SK-N-SH (cell line): ENCODE measurements at regions not wholly inside any gene's neighbourhood (a gene's known extent, or its start where the extent isn't known, plus 50 kb on each side); places are given as distances from the start of the nearest gene placed in this dataset.

Source experiments
- CTCF ChIA-PET: fragments of 300-600, 350-600 bp; formaldehyde crosslinking; extraction: SDS; loops from one replicate; lab custom pipeline; 2021; lab: Yijun Ruan, JAX
- POLR2A ChIA-PET: fragments of 350-600 bp; sonication (Branson Sonifier 250); formaldehyde crosslinking; extraction: SDS; loops from one replicate; lab custom pipeline; 2020; ENCODE audit warnings: antibody characterized with exemption, inconsistent platforms; lab: Yijun Ruan, JAX
- DNase-seq: peaks from one replicate; pipeline ENCODE4 v3.0.0; 2012
- H2AFZ ChIP-seq: fragments of 200-600 bp; sonication (generic); 2 replicates; pipeline ENCODE4 v1.8.1; 2016; ENCODE audit warnings: antibody characterized with exemption, mild to moderate bottlenecking, low read depth
- H3F3A ChIP-seq: fragments of 200-600 bp; sonication (generic); replicated peaks from 2 replicates; pipeline ENCODE3; 2016; ENCODE audit warnings: antibody characterized with exemption, mild to moderate bottlenecking; ENCODE audit not compliant: insufficient read depth
- H3K27ac ChIP-seq, 2 experiments: fragments of 200-500 bp in 1 of 2; fragments of 200-600 bp in 1 of 2; sonication (Bioruptor generic) in 1 of 2; sonication (generic), shearing (Covaris generic) in 1 of 2; 2 replicates each; pipeline versions ENCODE4 v1.5.1 to v1.6.1; 2014 to 2016; ENCODE audit warnings: low read depth in 2 of 2, inconsistent platforms in 1 of 2, low read length in 1 of 2, mild to moderate bottlenecking in 1 of 2, mixed read lengths in 1 of 2
- H3K27me3 ChIP-seq: fragments of 200-600 bp; sonication (generic), shearing (Covaris generic); 2 replicates; pipeline ENCODE4 v1.6.1; 2016; ENCODE audit warnings: mixed run types; ENCODE audit not compliant: insufficient read depth
- H3K36me3 ChIP-seq, 2 experiments: fragments of 200-500 bp in 1 of 2; fragments of 200-600 bp in 1 of 2; sonication (Bioruptor generic) in 1 of 2; sonication (generic) in 1 of 2; replicated peaks in 1 of 2; 2 replicates each; pipeline versions ENCODE3 to v1.5.1; 2014 to 2016; ENCODE audit warnings: low read length in 1 of 2, mild to moderate bottlenecking in 1 of 2; ENCODE audit not compliant: insufficient read depth in 2 of 2, control insufficient read depth in 1 of 2
- H3K4me1 ChIP-seq, 2 experiments: fragments of 200-500 bp in 1 of 2; fragments of 200-600 bp in 1 of 2; sonication (Bioruptor generic) in 1 of 2; sonication (generic), shearing (Covaris generic) in 1 of 2; 2 replicates each; pipeline versions ENCODE4 v1.5.1 to v1.6.1; 2014 to 2016; ENCODE audit warnings: low read depth in 1 of 2, low read length in 1 of 2, mixed run types in 1 of 2; ENCODE audit not compliant: insufficient read depth in 2 of 2, control insufficient read depth in 1 of 2
- H3K4me2 ChIP-seq: fragments of 200-600 bp; sonication (generic), shearing (Covaris generic); 2 replicates; pipeline ENCODE4 v1.6.1; 2017; ENCODE audit warnings: mixed run types
- H3K4me3 ChIP-seq, 2 experiments: fragments of 200-500 bp in 1 of 2; fragments of 200-600 bp in 1 of 2; sonication (Bioruptor generic) in 1 of 2; sonication (generic), shearing (Covaris generic) in 1 of 2; 2 replicates each; pipeline versions ENCODE4 v1.5.1 to v1.8.1; 2014 to 2016; ENCODE audit warnings: low read depth in 2 of 2, inconsistent platforms in 1 of 2, low read length in 1 of 2, mild to moderate bottlenecking in 1 of 2, mixed read lengths in 1 of 2, moderate library complexity in 1 of 2
- H3K79me2 ChIP-seq: fragments of 200-600 bp; sonication (generic); 2 replicates; pipeline ENCODE4 v1.8.1; 2017; ENCODE audit warnings: mild to moderate bottlenecking; ENCODE audit not compliant: insufficient read depth
- H3K9ac ChIP-seq: fragments of 200-600 bp; sonication (generic); 2 replicates; pipeline ENCODE4 v1.6.1; 2017; ENCODE audit warnings: mixed run types
- H3K9me2 ChIP-seq: fragments of 200-600 bp; sonication (generic); 2 replicates; pipeline ENCODE4 v1.6.1; 2017; ENCODE audit warnings: mixed run types
- H3K9me3 ChIP-seq: fragments of 200-600 bp; sonication (generic); 2 replicates; pipeline ENCODE4 v1.6.1; 2017; ENCODE audit warnings: mixed run types, mild to moderate bottlenecking, moderate library complexity
- H4K20me1 ChIP-seq: fragments of 200-600 bp; sonication (generic); 2 replicates; pipeline ENCODE4 v1.6.1; 2017; ENCODE audit warnings: mild to moderate bottlenecking, mixed run types; ENCODE audit not compliant: insufficient read depth
- CHD2 ChIP-seq: fragments of 150-350 bp; IDR thresholded peaks from 2 replicates; pipeline ENCODE4 v1.6.1; 2018; ENCODE audit warnings: low read length; ENCODE audit not compliant: partially characterized antibody
- ELF1 ChIP-seq: IDR thresholded peaks from 2 replicates; pipeline ENCODE4 v1.4.0; 2012
- FOXJ3 ChIP-seq: sonication (generic); formaldehyde crosslinking; IDR thresholded peaks from 2 replicates; pipeline ENCODE4 v1.5.1; 2020; ENCODE audit warnings: mild to moderate bottlenecking, missing genetic modification reagents
- FOXM1 ChIP-seq: IDR thresholded peaks from 2 replicates; pipeline ENCODE4 v1.4.0; 2012; ENCODE audit warnings: low read depth, mild to moderate bottlenecking
- GABPA ChIP-seq: IDR thresholded peaks from 2 replicates; pipeline ENCODE4 v1.4.0; 2012; ENCODE audit warnings: low read depth, mild to moderate bottlenecking
- GATA2 ChIP-seq: sonication (generic); formaldehyde crosslinking; IDR thresholded peaks from 2 replicates; pipeline ENCODE4 v1.5.0; 2020; ENCODE audit warnings: mild to moderate bottlenecking, missing genetic modification reagents
- JUND ChIP-seq: IDR thresholded peaks from 2 replicates; pipeline ENCODE4 v1.4.0; 2012
- MEF2A ChIP-seq: IDR thresholded peaks from 2 replicates; pipeline ENCODE4 v1.4.0; 2012; ENCODE audit warnings: low read depth, borderline replicate concordance
- MXI1 ChIP-seq: IDR thresholded peaks from 2 replicates; pipeline ENCODE4 v1.6.1; 2012; ENCODE audit warnings: mild to moderate bottlenecking, low read depth, low read length, improper control_type of control experiment
- NRF1 ChIP-seq: IDR thresholded peaks from 2 replicates; pipeline ENCODE4 v1.6.1; 2012; ENCODE audit warnings: low read depth, mild to moderate bottlenecking, low read length
- POLR2AphosphoS5 ChIP-seq: IDR thresholded peaks from 2 replicates; pipeline ENCODE4 v1.6.1; 2012; ENCODE audit warnings: low read depth, low read length
- RAD21 ChIP-seq: IDR thresholded peaks from 2 replicates; pipeline ENCODE4 v1.6.1; 2012; ENCODE audit warnings: mild to moderate bottlenecking, low read length
- RCOR1 ChIP-seq: fragments of 150-350 bp; IDR thresholded peaks from 2 replicates; pipeline ENCODE4 v1.6.1; 2017; ENCODE audit warnings: antibody characterized with exemption, low read length
- RFX5 ChIP-seq: IDR thresholded peaks from 2 replicates; pipeline ENCODE4 v1.6.1; 2012; ENCODE audit warnings: mild to moderate bottlenecking, improper control_type of control experiment, low read length
- RXRA ChIP-seq: IDR thresholded peaks from 2 replicates; pipeline ENCODE4 v1.4.0; 2012; ENCODE audit warnings: low read depth, mild to moderate bottlenecking, borderline replicate concordance
- SMC3 ChIP-seq: IDR thresholded peaks from 2 replicates; pipeline ENCODE4 v1.6.1; 2012; ENCODE audit warnings: low read depth, low read length, improper control_type of control experiment
- TAF1 ChIP-seq: IDR thresholded peaks from 2 replicates; pipeline ENCODE4 v1.6.1; 2012; ENCODE audit warnings: low read depth, mild to moderate bottlenecking, low read length, moderate library complexity, borderline replicate concordance
- USF2 ChIP-seq: fragments of 150-350 bp; IDR thresholded peaks from 2 replicates; pipeline ENCODE4 v1.6.1; 2017; ENCODE audit warnings: antibody characterized with exemption, low read length, low read depth, borderline replicate concordance
- WGBS: methylation state at CpG from one replicate; pipeline ENCODE4 v1.1.6; 2017; ENCODE audit warnings: low lambda C conversion rate; 5-methylcytosine and 5-hydroxymethylcytosine counted together
- TF ChIP-seq, protein P1 (sequence below): IDR thresholded peaks from 2 replicates; pipeline ENCODE4 v1.4.0; 2012; ENCODE audit warnings: low read depth
- TF ChIP-seq, protein P2 (sequence below): IDR thresholded peaks from 2 replicates; pipeline ENCODE4 v1.4.0; 2012; ENCODE audit warnings: low read depth, borderline replicate concordance
- TF ChIP-seq, protein P3 (sequence below): fragments of 200-600 bp; sonication (generic); IDR thresholded peaks from 2 replicates; pipeline ENCODE4 v1.6.1; 2017; ENCODE audit warnings: antibody characterized with exemption, mild to moderate bottlenecking, moderate library complexity
- TF ChIP-seq, protein P4 (sequence below): IDR thresholded peaks from 2 replicates; pipeline ENCODE4 v1.4.0; 2012; ENCODE audit warnings: low read depth, borderline replicate concordance

DNA sequence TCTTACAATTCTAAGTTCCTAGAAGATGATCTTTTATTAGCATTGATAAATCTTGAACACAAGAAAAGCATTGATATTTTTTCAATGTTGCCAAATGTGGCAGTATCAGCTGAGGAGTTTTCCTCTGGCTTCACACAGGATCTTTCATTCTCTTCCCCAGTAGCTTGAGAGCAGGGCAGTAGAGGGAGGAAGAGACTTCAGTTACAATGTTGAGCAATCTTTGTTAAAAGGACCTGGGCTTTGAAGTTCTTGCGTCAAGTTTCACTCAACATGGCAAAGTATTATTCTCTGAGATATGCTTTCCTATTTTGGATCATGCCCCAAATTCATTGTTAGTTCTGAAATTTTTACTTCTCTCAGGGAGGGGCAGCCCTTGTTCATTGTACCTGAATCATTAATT, 238.0 kb downstream of the COL12A1 start:
- Histone ChIP-seq H3K4me2 (no peak overlapping the region), H2AFZ (no peak overlapping the region), H3K4me1 (no peaks in the 10 kb centered on the region), H3K9ac (no peak overlapping the region), H3K36me3 (no peaks in the 10 kb centered on the region), H3F3A (no peaks in the 10 kb centered on the region), H3K79me2 (no peaks in the 10 kb centered on the region), H3K27me3 (no peaks in the 10 kb centered on the region), H3K9me2 (no peaks in the 10 kb centered on the region), H3K27ac (no peak overlapping the region), H3K4me3 (no peak overlapping the region)
- WGBS = 81% methylated on average over 1 of the region's 1 CpG
- ChIA-PET CTCF (interaction anchor here (2.0 kb wide), 1 partner anchor 241 kb away, joined by 4 read pairs; no protein-coding TSS in a partner anchor), POLR2A (no interaction called here)
- TF ChIP-seq JUND (no peak), RXRA (no peak), MXI1 (no peak), RCOR1 (no peak), FOXM1 (no peak), ELF1 (no peak)
- TF ChIP-seq, protein P1, sequence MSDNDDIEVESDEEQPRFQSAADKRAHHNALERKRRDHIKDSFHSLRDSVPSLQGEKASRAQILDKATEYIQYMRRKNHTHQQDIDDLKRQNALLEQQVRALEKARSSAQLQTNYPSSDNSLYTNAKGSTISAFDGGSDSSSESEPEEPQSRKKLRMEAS = no peak
- TF ChIP-seq, protein P2, sequence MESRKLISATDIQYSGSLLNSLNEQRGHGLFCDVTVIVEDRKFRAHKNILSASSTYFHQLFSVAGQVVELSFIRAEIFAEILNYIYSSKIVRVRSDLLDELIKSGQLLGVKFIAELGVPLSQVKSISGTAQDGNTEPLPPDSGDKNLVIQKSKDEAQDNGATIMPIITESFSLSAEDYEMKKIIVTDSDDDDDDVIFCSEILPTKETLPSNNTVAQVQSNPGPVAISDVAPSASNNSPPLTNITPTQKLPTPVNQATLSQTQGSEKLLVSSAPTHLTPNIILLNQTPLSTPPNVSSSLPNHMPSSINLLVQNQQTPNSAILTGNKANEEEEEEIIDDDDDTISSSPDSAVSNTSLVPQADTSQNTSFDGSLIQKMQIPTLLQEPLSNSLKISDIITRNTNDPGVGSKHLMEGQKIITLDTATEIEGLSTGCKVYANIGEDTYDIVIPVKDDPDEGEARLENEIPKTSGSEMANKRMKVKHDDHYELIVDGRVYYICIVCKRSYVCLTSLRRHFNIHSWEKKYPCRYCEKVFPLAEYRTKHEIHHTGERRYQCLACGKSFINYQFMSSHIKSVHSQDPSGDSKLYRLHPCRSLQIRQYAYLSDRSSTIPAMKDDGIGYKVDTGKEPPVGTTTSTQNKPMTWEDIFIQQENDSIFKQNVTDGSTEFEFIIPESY = no peak
- TF ChIP-seq, protein P3, sequence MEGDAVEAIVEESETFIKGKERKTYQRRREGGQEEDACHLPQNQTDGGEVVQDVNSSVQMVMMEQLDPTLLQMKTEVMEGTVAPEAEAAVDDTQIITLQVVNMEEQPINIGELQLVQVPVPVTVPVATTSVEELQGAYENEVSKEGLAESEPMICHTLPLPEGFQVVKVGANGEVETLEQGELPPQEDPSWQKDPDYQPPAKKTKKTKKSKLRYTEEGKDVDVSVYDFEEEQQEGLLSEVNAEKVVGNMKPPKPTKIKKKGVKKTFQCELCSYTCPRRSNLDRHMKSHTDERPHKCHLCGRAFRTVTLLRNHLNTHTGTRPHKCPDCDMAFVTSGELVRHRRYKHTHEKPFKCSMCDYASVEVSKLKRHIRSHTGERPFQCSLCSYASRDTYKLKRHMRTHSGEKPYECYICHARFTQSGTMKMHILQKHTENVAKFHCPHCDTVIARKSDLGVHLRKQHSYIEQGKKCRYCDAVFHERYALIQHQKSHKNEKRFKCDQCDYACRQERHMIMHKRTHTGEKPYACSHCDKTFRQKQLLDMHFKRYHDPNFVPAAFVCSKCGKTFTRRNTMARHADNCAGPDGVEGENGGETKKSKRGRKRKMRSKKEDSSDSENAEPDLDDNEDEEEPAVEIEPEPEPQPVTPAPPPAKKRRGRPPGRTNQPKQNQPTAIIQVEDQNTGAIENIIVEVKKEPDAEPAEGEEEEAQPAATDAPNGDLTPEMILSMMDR = no peak
- TF ChIP-seq, all 33 proteins: peak for 0
- no peak for DNase-seq
- no peaks in the 10 kb centered on the region for H3K9me3 ChIP-seq
- H4K20me1 ChIP-seq = no peaks in the 10 kb centered on the region

DNA sequence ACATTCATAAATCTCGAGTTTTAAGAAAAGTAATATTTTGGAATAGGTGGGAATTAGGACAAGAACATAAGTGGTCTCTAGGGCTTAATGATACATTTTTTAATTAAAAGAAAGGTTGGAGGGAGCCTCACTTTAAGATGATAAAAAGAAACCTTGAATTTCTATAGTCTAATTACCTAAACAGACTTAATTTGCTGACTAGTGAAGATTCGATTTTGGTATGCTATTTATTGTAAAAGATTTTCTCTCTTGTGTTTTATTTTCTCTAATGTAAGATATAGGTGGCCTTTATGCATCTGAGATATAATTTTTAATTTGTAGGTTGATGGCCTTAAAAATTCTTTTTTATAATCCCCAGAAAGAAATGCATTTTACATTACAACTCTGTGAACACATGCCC, 239.1 kb downstream of the COL12A1 start:
- Histone ChIP-seq H3K36me3 (no peaks in the 10 kb centered on the region), H3K27me3 (no peaks in the 10 kb centered on the region), H3K4me1 (no peaks in the 10 kb centered on the region), H3K9me3 (no peaks in the 10 kb centered on the region), H3F3A (no peaks in the 10 kb centered on the region), H2AFZ (no peak overlapping the region), H3K9me2 (no peaks in the 10 kb centered on the region), H3K27ac (no peak overlapping the region), H4K20me1 (no peaks in the 10 kb centered on the region), H3K4me2 (no peak overlapping the region), H3K4me3 (no peak overlapping the region), H3K9ac (no peak overlapping the region), H3K79me2 (no peaks in the 10 kb centered on the region)
- 1% methylated on average over 2 of the region's 2 CpGs for WGBS
- no peak for DNase-seq
- ChIA-PET POLR2A (no interaction called here), CTCF (no interaction called here)
- TF ChIP-seq RAD21 (no peak), GATA2 (CRISPR knock-in tag) (no peak), TAF1 (no peak), RCOR1 (no peak), GABPA (no peak), ELF1 (no peak), CHD2 (no peak), RFX5 (no peak), NRF1 (no peak), MEF2A (no peak), POLR2AphosphoS5 (no peak), SMC3 (no peak), FOXJ3 (CRISPR knock-in tag) (no peak), USF2 (no peak)
- TF ChIP-seq, protein P4, sequence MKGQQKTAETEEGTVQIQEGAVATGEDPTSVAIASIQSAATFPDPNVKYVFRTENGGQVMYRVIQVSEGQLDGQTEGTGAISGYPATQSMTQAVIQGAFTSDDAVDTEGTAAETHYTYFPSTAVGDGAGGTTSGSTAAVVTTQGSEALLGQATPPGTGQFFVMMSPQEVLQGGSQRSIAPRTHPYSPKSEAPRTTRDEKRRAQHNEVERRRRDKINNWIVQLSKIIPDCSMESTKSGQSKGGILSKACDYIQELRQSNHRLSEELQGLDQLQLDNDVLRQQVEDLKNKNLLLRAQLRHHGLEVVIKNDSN = no peak
- TF ChIP-seq, protein P3 = no peak
